Midbrain (tissue), 1 donor: ENCODE measurements at regions not wholly inside any gene's neighbourhood (a gene's known extent, or its start where the extent isn't known, plus 50 kb on each side); places are given as distances from the start of the nearest gene placed in this dataset.

ENCODE experiments used
- DNase-seq: peaks from one replicate; lab custom pipeline; 2025; lab: John Stamatoyannopoulos, UW

- no peak for DNase-seq
Measured at GRCh38 chr17:65365169-65365568, 196.3 kb downstream of the AXIN2 start.

- DNase-seq = no peak
Measured at GRCh38 chr17:65364438-65364837, 197.0 kb downstream of the AXIN2 start.

- DNase-seq = no peak
Measured at GRCh38 chr17:65362826-65363225, 198.6 kb downstream of the AXIN2 start.

- DNase-seq = no peak
Measured at GRCh38 chr17:65360961-65361552, 200.4 kb downstream of the AXIN2 start.

GRCh38 chr17:65359016-65359415 is 202.4 kb downstream of the AXIN2 start:
- no peak for DNase-seq

- peak; percentile 31 for DNase-seq
Measured at GRCh38 chr17:65356536-65356935, 204.9 kb downstream of the AXIN2 start.

DNA sequence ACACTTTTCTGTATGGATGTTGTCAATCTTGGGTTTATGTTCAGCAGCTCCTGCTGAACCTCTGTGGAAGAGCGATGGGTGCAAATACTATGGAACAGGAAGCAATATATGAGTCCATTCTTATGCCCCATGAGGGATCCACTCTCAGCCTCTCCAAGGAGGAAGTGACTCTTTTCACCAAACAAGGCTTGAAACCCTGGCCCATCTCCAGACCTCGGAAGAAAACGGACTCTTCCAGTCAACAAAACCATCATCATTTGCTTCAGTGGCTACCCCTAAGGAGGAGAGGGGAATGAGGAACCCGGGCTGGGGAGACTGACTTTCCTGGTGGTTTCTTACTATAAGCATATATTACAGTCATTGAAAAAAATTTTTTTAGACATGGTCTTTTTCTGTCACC is 206.2 kb downstream of the AXIN2 start:
- no peak for DNase-seq

DNA sequence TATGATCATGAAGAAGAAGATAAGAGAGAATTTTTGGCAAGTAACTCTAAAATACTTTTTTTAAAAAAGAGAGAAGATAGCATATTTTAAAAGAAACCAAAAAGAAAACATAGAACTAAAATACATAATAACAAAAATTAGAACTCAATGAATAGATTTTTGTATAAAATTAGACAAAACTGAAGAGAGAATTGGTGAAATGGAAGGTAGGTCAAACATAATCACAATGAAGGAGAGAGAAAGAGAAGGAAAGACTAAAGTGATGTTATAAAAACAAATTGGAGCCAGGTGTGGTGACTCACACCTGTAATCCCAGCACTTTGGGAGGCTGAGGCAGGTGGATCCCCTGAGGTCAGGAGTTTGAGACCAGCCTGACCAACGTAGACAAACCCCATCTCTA is 211.5 kb downstream of the AXIN2 start:
- no peak for DNase-seq

DNA sequence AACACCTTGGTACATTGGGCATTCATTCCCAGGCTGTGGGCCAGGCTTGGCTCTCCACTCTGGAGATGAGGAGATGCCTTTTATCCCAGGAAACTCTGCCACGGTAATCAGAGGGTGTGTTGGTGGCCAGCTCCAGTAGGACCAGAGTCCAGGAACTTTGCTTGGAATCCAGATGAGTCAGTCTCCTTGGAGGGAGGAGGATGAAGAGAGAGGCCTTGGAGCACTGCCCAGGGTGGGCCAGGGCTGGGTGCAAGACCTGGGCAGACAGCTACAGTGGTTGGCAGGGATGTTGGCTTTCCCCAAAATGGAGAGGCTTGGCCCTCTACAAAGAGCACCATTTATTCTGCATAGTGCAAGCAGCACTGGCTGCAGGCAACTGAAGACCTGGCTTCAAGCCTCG is 209.0 kb downstream of the RGS9 start:
- DNase-seq = peak; percentile 54

DNA sequence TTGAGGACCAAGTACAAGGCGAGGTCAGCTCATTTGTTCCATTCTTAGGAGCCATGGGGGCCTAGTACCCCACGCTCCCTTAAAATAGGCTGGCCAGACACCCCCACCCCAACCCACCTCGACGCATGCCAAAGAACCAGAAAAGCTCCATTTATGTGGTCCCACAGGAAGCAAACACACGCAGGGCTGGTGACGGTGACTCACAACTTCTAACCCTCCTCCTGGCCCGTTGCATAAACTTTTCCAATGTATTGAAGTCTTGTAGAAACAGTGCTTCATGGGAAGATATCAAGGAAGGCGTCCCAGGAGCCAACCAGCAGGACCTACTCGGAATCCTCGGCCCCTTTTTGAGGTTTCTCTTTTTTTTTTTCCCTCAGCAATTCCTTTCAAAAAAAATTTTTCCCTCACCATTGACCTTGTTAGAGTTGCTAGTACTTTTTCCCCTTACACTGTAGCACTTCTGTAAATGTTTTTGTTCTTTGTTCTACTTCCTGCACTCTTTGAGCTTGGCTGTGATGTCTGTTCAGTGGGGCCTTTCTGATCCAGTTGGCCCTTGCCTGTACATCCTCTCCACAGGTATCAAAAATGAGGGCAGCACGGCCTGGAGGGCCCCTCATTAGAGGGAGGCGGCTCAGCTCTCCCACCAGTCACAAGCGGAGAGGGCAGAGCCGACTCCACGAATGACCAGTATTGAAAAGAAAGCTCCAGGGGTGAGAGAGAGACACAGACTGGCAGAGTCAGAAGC is 208.3 kb downstream of the RGS9 start:
- no peak for DNase-seq

GRCh38 chr17:65340401-65340800 is 203.2 kb downstream of the RGS9 start:
- no peak for DNase-seq

DNA sequence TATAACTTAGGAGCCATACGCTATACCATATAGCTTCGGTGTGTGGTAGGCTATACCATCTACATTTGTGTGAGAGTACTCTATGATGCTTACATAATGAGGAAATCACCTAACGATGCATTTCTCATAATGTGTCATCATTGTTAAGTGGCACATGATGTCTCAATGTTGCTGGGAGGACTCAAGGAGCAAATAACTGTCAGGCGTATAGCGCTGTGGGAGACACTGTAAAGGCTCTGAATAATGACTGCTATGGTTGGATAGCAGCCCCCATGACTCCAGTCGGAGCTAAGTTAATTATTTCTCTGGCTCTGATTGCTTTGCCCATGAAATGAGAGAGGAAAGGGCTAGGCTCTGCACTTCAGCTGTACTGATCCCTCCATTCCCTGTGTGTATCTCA is 197.2 kb downstream of the RGS9 start:
- DNase-seq = no peak

- DNase-seq = no peak
Measured at GRCh38 chr17:65332779-65333178, 195.6 kb downstream of the RGS9 start.

GRCh38 chr17:65332375-65332774 is 195.2 kb downstream of the RGS9 start:
- no peak for DNase-seq

- no peak for DNase-seq
Measured at GRCh38 chr17:65328567-65328966, 191.4 kb downstream of the RGS9 start.

DNA sequence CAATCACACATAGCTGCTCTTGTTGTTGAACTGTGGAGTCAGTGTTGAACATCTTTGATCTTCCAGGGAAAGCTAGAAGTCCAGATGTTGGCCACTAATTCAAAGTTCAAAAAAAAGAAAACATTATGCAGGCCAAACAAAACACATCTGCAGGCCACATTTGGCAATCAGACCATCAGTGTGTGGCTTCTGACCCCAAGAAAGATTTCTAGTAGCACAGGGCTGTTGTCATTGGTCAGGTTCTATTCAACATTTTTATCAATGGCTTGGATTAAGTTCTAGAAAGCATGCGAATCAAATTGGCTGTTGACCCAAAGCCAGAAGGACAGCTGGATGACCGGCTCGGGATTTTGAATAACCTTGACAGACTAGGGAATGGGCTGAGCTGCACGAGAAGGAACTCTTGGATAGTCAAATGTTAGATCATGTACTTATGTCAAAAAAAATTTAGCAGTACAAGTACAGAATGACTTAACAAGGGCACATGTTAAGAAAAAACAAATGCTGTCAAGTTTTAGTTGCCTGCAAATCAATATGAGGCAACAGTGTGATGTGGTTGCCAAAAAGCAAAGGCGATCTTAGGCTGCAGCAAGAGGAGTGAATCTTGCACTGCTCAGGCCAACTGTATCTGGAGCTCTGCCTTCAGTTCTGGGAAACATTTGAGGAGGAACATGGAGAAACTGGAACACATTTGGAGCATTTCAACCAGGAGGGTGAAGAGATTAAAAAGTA is 187.6 kb downstream of the RGS9 start:
- DNase-seq = no peak

DNA sequence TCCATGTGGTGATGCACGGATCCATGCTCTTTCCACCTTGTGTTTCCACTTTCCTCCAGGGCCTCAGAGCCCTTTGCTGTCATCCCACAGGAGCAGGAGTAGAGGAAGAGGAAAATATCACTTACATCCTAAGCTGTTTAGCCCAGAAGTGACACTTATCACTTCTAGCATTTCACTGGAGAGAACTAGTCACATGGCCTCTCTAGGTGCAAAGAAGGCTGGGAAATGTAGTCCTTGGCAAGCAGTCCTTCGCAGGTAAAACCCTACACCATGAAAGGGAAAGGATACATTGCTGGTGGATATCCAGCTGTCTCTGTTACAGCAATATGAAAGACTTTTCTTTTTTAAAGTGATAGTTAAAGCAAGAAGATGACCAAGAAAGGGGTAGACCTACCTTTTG is 185.9 kb downstream of the RGS9 start:
- no peak for DNase-seq

DNA sequence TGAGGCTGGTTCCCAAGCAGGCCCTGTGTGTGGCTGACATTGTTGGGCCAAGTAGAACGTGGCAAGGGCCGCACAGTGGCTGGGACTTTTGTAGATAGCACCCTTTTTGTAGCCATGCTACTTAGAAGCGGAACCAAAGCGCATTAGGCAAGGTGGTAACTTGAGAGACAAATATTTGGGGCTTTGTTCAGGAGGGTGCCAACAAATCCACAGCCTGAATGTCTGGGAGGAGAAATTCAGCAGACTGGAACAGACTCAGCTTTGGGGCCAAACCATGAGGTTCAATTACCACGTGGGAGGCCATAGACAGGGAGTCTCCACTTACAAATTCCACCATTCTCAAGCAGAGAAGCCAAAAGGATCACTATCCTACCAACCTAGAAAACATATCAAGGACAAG is 183.7 kb downstream of the RGS9 start:
- no peak for DNase-seq

- DNase-seq = no peak
Measured at GRCh38 chr17:65314212-65314611, 177.0 kb downstream of the RGS9 start.

DNA sequence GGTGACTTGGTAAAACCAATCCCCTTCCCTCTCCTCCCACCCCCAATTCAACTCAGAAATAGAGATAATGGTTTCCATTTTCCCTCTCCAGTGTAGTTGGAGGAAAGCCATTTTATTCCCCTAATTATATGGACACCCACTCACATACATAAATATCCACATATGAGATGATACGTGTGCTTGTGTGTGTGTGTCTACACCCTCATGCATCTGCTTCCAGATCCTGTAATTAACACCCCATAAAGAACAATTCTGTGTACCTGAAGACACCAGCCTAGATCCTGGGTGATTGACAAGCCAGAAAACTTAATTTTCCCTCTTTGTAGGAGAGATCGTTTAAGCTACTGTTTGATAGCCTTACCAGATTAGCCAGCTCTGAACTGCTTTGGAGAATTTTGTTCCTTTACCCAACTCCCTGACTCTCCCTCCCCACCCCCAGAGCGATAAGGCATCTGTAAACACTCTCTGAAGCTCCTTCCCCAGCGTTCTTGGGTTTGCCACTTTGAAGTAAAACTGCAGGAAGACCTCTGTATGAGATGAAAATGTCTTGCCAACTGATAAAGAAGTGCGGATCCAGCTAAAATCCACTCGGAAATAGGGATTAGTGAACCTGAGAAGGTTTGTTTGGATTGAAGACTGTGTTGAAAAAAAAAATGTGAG is 175.7 kb downstream of the RGS9 start:
- no peak for DNase-seq

DNA sequence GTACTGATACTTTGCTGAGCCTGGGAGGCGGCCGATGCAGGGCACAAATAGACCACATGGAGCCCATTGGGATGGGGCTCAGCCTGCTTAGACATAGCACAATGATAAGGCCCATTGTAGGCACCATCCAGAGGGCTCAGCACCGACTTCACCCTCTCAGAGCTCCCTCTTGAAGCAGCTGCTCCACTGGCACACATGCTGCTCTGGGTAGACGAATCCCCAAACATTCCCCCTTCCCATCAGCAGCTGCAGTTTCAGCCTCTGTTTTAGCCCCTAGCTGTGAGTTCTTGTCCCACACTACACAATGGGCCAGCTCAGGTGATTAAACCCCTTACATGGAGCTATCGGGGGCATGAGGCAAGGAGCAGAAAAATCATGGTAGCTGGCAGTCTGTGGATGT is 174.1 kb downstream of the RGS9 start:
- DNase-seq = no peak

DNA sequence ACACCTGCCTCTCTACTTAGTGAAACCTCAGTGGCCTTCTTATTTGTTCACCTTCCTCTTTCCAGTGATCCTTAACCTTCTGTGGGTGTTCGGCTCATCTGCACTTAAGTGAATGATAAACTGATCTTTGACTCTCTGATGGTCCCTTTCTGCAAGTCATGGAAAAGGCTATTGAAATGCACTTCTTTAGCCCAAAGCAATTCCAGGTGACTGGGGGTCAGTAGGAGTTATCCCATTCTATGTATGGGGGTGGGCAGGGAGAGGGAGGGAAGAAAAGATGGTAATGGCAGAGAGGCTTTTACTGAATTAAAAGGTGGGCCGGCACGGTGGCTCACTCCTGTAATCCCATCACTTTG is 170.8 kb downstream of the RGS9 start:
- no peak for DNase-seq
